ENCODE measurements at regions not wholly inside any gene's neighbourhood (a gene's known extent, or its start where the extent isn't known, plus 50 kb on each side); places are given as distances from the start of the nearest gene placed in this dataset.

- TF ChIP-seq, protein P1, sequence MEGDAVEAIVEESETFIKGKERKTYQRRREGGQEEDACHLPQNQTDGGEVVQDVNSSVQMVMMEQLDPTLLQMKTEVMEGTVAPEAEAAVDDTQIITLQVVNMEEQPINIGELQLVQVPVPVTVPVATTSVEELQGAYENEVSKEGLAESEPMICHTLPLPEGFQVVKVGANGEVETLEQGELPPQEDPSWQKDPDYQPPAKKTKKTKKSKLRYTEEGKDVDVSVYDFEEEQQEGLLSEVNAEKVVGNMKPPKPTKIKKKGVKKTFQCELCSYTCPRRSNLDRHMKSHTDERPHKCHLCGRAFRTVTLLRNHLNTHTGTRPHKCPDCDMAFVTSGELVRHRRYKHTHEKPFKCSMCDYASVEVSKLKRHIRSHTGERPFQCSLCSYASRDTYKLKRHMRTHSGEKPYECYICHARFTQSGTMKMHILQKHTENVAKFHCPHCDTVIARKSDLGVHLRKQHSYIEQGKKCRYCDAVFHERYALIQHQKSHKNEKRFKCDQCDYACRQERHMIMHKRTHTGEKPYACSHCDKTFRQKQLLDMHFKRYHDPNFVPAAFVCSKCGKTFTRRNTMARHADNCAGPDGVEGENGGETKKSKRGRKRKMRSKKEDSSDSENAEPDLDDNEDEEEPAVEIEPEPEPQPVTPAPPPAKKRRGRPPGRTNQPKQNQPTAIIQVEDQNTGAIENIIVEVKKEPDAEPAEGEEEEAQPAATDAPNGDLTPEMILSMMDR (conservative IDR thresholded peaks at IDR 0.05 in 1 of 2, IDR thresholded peaks at IDR 0.05 in 1 of 2; ENCODE audit: extremely low read depth in 1 of 2, insufficient read depth in 1 of 2, low read depth in 1 of 2, low read length in 2 of 2) = no peak
- TF ChIP-seq EZH2 (IDR thresholded peaks at IDR 0.05; ENCODE audit: borderline replicate concordance, low read length) = no peak
Observed at GRCh38 chr21:15487196-15487550, 242.6 kb upstream of the USP25 start.
